ENCODE measurements at regions not wholly inside any gene's neighbourhood (a gene's known extent, or its start where the extent isn't known, plus 50 kb on each side); places are given as distances from the start of the nearest gene placed in this dataset.

DNA sequence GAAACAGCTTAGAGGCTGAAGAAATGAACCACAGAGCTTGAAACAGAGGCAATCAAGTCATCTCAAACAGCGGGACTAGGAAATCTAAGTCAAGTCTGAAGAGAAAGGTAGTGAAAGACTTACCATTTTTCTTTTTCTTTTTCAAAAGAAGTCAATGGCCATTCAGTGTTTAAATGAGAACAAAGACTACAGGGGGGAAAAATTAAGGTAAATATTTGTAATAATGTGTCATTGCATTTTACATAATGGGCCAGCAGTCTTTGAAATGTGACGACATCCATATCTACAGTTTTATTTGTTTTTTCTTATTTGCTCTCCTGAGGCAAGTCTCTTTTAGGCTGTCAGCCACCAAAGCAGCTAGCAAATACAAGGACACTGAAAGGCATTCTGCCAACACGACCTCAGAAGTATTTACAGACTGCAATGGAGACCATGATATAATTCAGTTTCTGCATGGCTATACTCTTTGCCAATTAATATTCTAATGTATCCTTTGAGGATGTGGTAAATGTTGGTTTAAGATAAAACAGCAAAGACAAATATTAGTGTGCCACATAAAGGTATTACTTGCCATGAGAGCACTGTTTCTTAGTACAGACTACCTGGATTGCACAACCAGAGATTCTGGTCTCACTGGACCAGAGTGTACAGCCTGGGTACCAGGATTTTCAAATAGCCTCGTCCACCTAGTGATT, 307.0 kb upstream of the THBS1 start:
- H3K4me1 ChIP-seq, result peaks cover 0 to 18% (median 0%) of the 10 kb centered on the region in 9 donors
- intact Hi-C loops (cut with DNase I), result no loop called here
- WGBS, 2 donors, result 47 to 50% methylated on average over 4 of the region's 4 CpGs

DNA sequence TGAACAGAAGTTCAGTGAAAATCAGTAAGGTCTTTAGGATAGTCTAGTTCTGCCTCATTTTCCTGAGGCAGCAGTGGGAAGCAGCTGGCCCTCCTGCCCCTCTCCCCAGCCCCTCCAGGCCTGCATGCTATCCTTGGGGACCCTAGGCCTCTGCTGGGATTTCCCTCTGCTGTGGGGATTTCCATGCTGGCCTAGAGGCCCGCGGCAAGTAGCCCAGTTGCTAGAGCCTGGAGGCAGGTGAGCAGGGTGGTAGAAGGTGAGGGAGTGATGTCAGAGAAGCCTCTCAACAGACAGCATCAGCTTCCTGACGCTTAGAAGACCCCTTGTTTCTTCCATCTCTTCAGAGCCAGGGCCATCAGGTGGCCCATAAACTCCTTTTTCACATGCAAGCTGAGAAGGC, 305.8 kb upstream of the THBS1 start:
- DNase-seq (no peak), ATAC-seq (no peak)
- WGBS, 2 donors, result 80 to 83% methylated on average over 3 of the region's 3 CpGs
- Histone ChIP-seq H3K27me3 (no peaks in the 10 kb centered on the region), H3K4me3 (no peak overlapping the region), H3K9me3 (no peaks in the 10 kb centered on the region), H3K4me1 (peaks cover 0 to 18% (median 0%) of the 10 kb centered on the region in 9 donors), H3K27ac (no peak overlapping the region), H3K36me3 (no peaks in the 10 kb centered on the region)
- TF ChIP-seq, protein P1, sequence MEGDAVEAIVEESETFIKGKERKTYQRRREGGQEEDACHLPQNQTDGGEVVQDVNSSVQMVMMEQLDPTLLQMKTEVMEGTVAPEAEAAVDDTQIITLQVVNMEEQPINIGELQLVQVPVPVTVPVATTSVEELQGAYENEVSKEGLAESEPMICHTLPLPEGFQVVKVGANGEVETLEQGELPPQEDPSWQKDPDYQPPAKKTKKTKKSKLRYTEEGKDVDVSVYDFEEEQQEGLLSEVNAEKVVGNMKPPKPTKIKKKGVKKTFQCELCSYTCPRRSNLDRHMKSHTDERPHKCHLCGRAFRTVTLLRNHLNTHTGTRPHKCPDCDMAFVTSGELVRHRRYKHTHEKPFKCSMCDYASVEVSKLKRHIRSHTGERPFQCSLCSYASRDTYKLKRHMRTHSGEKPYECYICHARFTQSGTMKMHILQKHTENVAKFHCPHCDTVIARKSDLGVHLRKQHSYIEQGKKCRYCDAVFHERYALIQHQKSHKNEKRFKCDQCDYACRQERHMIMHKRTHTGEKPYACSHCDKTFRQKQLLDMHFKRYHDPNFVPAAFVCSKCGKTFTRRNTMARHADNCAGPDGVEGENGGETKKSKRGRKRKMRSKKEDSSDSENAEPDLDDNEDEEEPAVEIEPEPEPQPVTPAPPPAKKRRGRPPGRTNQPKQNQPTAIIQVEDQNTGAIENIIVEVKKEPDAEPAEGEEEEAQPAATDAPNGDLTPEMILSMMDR (IDR thresholded peaks at IDR 0.05), result no peak
- intact Hi-C loops (cut with DNase I), result no loop called here

More for the DNA sequence above, 307.0 kb upstream of the THBS1 start:
- Histone ChIP-seq H3K4me3 (no peak overlapping the region), H3K9me3 (no peaks in the 10 kb centered on the region), H3K36me3 (no peaks in the 10 kb centered on the region), H3K27ac (no peak overlapping the region), H3K27me3 (no peaks in the 10 kb centered on the region)
- DNase-seq (peak in 1 of 2 donors; percentile 19), ATAC-seq (peak in 2 of 8 donors; percentile 56 to 57)
- TF ChIP-seq, protein P1 (IDR thresholded peaks at IDR 0.05), result no peak

GRCh38 chr15:39279311-39279710, 301.6 kb upstream of the THBS1 start:
- intact Hi-C loops (cut with DNase I), result no loop called here
- Histone ChIP-seq H3K36me3 (no peaks in the 10 kb centered on the region), H3K4me1 (peaks cover 0 to under 1% (median 0%) of the 10 kb centered on the region in 9 donors), H3K9me3 (peaks cover 0 to 8% (median 0%) of the 10 kb centered on the region in 11 donors), H3K27me3 (no peaks in the 10 kb centered on the region), H3K27ac (no peak overlapping the region), H3K4me3 (no peak overlapping the region)
- no peak for ATAC-seq
- TF ChIP-seq, protein P1 (IDR thresholded peaks at IDR 0.05), result no peak
- WGBS, 2 donors, result 80 to 84% methylated on average over 3 of the region's 3 CpGs
- DNase-seq, result no peak

- WGBS, 2 donors, result 29 to 40% methylated on average over 1 of the region's 1 CpG
- H3K4me3 ChIP-seq, result no peak overlapping the region
- no peaks in the 10 kb centered on the region for H3K27me3 ChIP-seq
- intact Hi-C loops (cut with DNase I), result no loop called here
- H3K4me1 ChIP-seq, result peaks cover 0 to 9% (median 0%) of the 10 kb centered on the region in 9 donors
- TF ChIP-seq, protein P1 (IDR thresholded peaks at IDR 0.05), result no peak
- no peaks in the 10 kb centered on the region for H3K36me3 ChIP-seq
- H3K9me3 ChIP-seq, result peaks cover 0 to 8% (median 0%) of the 10 kb centered on the region in 11 donors
- no peak for DNase-seq
- ATAC-seq, result no peak
- no peak overlapping the region for H3K27ac ChIP-seq
Measured at GRCh38 chr15:39281094-39281493, 299.8 kb upstream of the THBS1 start.

Data from heart right ventricle (tissue), 16 donors.